Keratinocyte (primary cell): ENCODE measurements at regions not wholly inside any gene's neighbourhood (a gene's known extent, or its start where the extent isn't known, plus 50 kb on each side); places are given as distances from the start of the nearest gene placed in this dataset.

Experiments
- DNase-seq: peaks from one replicate; pipeline ENCODE4 v3.0.0-alpha.2; 2011; ENCODE audit warnings: low read depth, missing footprints, low spot score
- FAIRE-seq: peaks from 2 replicates; lab custom pipeline; 2011; peaks lifted over from hg19 to GRCh38; lab: Jason Lieb, UNC
- H2AFZ ChIP-seq: 2 replicates; pipeline ENCODE4 v1.6.0; 2012; ENCODE audit warnings: low read length, control low read depth, inconsistent platforms; ENCODE audit not compliant: control insufficient read depth
- H3K27ac ChIP-seq: 2 replicates; pipeline ENCODE4 v1.5.1; 2011; ENCODE audit warnings: low read length; ENCODE audit not compliant: control insufficient read depth, insufficient read depth
- H3K27me3 ChIP-seq: 3 replicates; pipeline ENCODE4 v1.6.0; 2011; ENCODE audit warnings: low read length; ENCODE audit not compliant: control insufficient read depth, insufficient read depth; ENCODE audit errors: extremely low read depth
- H3K36me3 ChIP-seq, 2 experiments: 2 replicates in 1 of 2; 3 replicates in 1 of 2; pipeline ENCODE4 v1.5.1; 2011; ENCODE audit warnings: low read length in 2 of 2, mild to moderate bottlenecking in 1 of 2; ENCODE audit not compliant: control insufficient read depth in 2 of 2, insufficient read depth in 2 of 2; ENCODE audit errors: extremely low read depth in 1 of 2
- H3K4me1 ChIP-seq: 3 replicates; pipeline ENCODE4 v1.5.1; 2011; ENCODE audit warnings: low read length; ENCODE audit not compliant: control insufficient read depth, insufficient read depth; ENCODE audit errors: extremely low read depth
- H3K4me2 ChIP-seq: 3 replicates; pipeline ENCODE4 v1.6.0; 2011; ENCODE audit warnings: low read depth, low read length; ENCODE audit not compliant: control insufficient read depth, insufficient read depth; ENCODE audit errors: extremely low read depth
- H3K4me3 ChIP-seq, 3 experiments: fragments of 200-600 bp in 1 of 3; sonication (generic) in 1 of 3; 2 replicates in 2 of 3; 3 replicates in 1 of 3; pipeline ENCODE4 v1.5.1; 2011 to 2016; ENCODE audit warnings: low read length in 3 of 3, mild to moderate bottlenecking in 3 of 3, control low read depth in 2 of 3, inconsistent platforms in 1 of 3, low read depth in 1 of 3, mixed read lengths in 1 of 3, mixed run types in 1 of 3, moderate library complexity in 1 of 3; ENCODE audit not compliant: control insufficient read depth in 2 of 3, insufficient read depth in 2 of 3; ENCODE audit errors: extremely low read depth in 1 of 3
- H3K79me2 ChIP-seq: 2 replicates; pipeline ENCODE4 v1.6.0; 2012; ENCODE audit warnings: low read length; ENCODE audit not compliant: control insufficient read depth, insufficient read depth
- H3K9ac ChIP-seq: 3 replicates; pipeline ENCODE4 v1.6.0; 2011; ENCODE audit warnings: low read length; ENCODE audit not compliant: control insufficient read depth, insufficient read depth; ENCODE audit errors: extremely low read depth
- H3K9me1 ChIP-seq: 3 replicates; pipeline ENCODE4 v1.6.0; 2011; ENCODE audit warnings: low read length; ENCODE audit not compliant: control insufficient read depth, insufficient read depth; ENCODE audit errors: extremely low read depth
- H3K9me3 ChIP-seq: 2 replicates; pipeline ENCODE4 v1.5.1; 2012; ENCODE audit warnings: low read depth, low read length; ENCODE audit not compliant: control insufficient read depth
- H4K20me1 ChIP-seq: 3 replicates; pipeline ENCODE4 v1.6.0; 2011; ENCODE audit warnings: low read length; ENCODE audit not compliant: control insufficient read depth, insufficient read depth; ENCODE audit errors: extremely low read depth
- CTCF ChIP-seq, 3 experiments: IDR thresholded peaks in 1 of 3; conservative IDR thresholded peaks in 1 of 3; optimal IDR thresholded peaks in 1 of 3; 2 replicates in 2 of 3; 3 replicates in 1 of 3; pipeline versions ENCODE3 to v1.5.1; 2011; ENCODE audit warnings: low read length in 3 of 3, mild to moderate bottlenecking in 3 of 3, moderate library complexity in 2 of 3, control low read depth in 1 of 3, inconsistent platforms in 1 of 3; ENCODE audit not compliant: insufficient read depth in 2 of 3; ENCODE audit errors: extremely low read depth in 1 of 3
- EZH2 ChIP-seq: IDR thresholded peaks from one replicate; pipeline ENCODE4 v1.6.1; 2012; ENCODE audit warnings: inconsistent platforms, mild to moderate bottlenecking, low read length, moderate library complexity
- dilution Hi-C: fragments of 300-500 bp; cut with MboI; formaldehyde crosslinking; loops from one replicate; pipeline ENCODE4 v1.7.0; 2020; ENCODE audit warnings: low sequenced_read_pairs; ENCODE audit not compliant: extremely low pct_ligation_motif_present

DNA sequence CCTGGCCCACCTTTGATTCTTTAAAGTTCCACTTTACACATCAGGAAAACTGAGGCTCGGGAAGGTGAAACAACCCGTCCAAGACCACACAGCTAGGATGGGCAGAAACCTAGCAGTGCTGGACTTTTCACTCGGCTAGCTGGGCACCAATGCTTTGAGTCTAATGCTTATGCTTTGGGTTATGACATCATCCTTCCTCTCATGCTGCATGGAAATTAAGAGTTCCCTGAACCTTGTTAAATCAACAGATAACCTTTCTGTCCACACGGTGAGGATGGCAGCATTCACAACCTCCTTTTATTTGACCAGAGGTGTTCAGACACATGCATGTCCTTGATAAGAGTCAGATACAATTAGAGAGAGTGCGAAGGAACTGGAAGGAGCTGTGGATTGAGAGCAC is 138.4 kb downstream of the UQCRFS1 start:
- H3K9ac ChIP-seq: no peak overlapping the region
- no peak overlapping the region for H3K27ac ChIP-seq
- TF ChIP-seq CTCF (optimal IDR thresholded peaks at IDR 0.05 in 1 of 3, IDR thresholded peaks at IDR 0.05 in 1 of 3, conservative IDR thresholded peaks at IDR 0.05 in 1 of 3; ENCODE audit: extremely low read depth in 1 of 3, insufficient read depth in 2 of 3, low read length in 3 of 3) (no peak), EZH2 (no peak)
- H2AFZ ChIP-seq: no peak overlapping the region
- DNase-seq: no peak
- H3K9me1 ChIP-seq: no peaks in the 10 kb centered on the region
- no peaks in the 10 kb centered on the region for H3K9me3 ChIP-seq
- no peak overlapping the region for H3K4me2 ChIP-seq
- no peaks in the 10 kb centered on the region for H3K36me3 ChIP-seq
- H3K27me3 ChIP-seq: no peaks in the 10 kb centered on the region
- FAIRE-seq: no peak
- H3K4me1 ChIP-seq: no peaks in the 10 kb centered on the region
- H3K79me2 ChIP-seq: no peaks in the 10 kb centered on the region
- dilution Hi-C loops: no loop called here
- H4K20me1 ChIP-seq: no peaks in the 10 kb centered on the region
- no peak overlapping the region for H3K4me3 ChIP-seq

- Histone ChIP-seq H3K27me3 (no peaks in the 10 kb centered on the region), H3K9me3 (peaks cover 5% of the 10 kb centered on the region), H3K79me2 (no peaks in the 10 kb centered on the region), H3K4me2 (no peak overlapping the region), H3K4me3 (no peak overlapping the region), H4K20me1 (no peaks in the 10 kb centered on the region), H3K4me1 (no peaks in the 10 kb centered on the region), H3K27ac (no peak overlapping the region), H3K36me3 (no peaks in the 10 kb centered on the region), H2AFZ (no peak overlapping the region), H3K9me1 (no peaks in the 10 kb centered on the region), H3K9ac (no peak overlapping the region)
- no peak for TF ChIP-seq EZH2
- no peak for TF ChIP-seq CTCF (optimal IDR thresholded peaks at IDR 0.05 in 1 of 3, IDR thresholded peaks at IDR 0.05 in 1 of 3, conservative IDR thresholded peaks at IDR 0.05 in 1 of 3; ENCODE audit: extremely low read depth in 1 of 3, insufficient read depth in 2 of 3, low read length in 3 of 3)
- dilution Hi-C loops: no loop called here
- DNase-seq: no peak
- FAIRE-seq: no peak
Measured at GRCh38 chr19:29067831-29068230, 145.1 kb downstream of the UQCRFS1 start.
